Effector memory CD8-positive, alpha-beta T cell (primary cell): ENCODE measurements at regions not wholly inside any gene's neighbourhood (a gene's known extent, or its start where the extent isn't known, plus 50 kb on each side); places are given as distances from the start of the nearest gene placed in this dataset.

Experiments used
- ATAC-seq: fragments of 150-1000 bp; cut with Tn5 transposase; replicated peaks from 2 replicates; pipeline ENCODE4 v1.10.0; 2021; ENCODE audit warnings: mild to moderate bottlenecking, moderate library complexity
- DNase-seq, 3 experiments: peaks; one replicate each; pipeline ENCODE4 v3.0.0; 2021
- H3K27ac Mint-ChIP-seq, 2 donors: one replicate each; pipeline ENCODE4 v1.8.0; 2022; ENCODE audit warnings: mild to moderate bottlenecking in 2 of 2, mixed read lengths in 2 of 2, moderate library complexity in 2 of 2
- H3K27me3 Mint-ChIP-seq, 2 donors: one replicate each; pipeline ENCODE4 v1.8.0; 2022; ENCODE audit warnings: mixed read lengths in 2 of 2
- H3K36me3 Mint-ChIP-seq: one replicate; pipeline ENCODE4 v1.8.0; 2022; ENCODE audit warnings: mild to moderate bottlenecking, moderate library complexity, mixed read lengths; ENCODE audit not compliant: insufficient read depth
- H3K4me1 Mint-ChIP-seq, 2 donors: one replicate each; pipeline ENCODE4 v1.8.0; 2022; ENCODE audit warnings: low read depth in 2 of 2, mixed read lengths in 2 of 2
- H3K4me3 Mint-ChIP-seq, 2 donors: one replicate each; pipeline ENCODE4 v1.8.0; 2022; ENCODE audit warnings: mild to moderate bottlenecking in 2 of 2, mixed read lengths in 2 of 2, moderate library complexity in 2 of 2
- H3K9me3 Mint-ChIP-seq, 2 donors: one replicate each; pipeline ENCODE4 v1.8.0; 2022; ENCODE audit warnings: mixed read lengths in 2 of 2

DNA sequence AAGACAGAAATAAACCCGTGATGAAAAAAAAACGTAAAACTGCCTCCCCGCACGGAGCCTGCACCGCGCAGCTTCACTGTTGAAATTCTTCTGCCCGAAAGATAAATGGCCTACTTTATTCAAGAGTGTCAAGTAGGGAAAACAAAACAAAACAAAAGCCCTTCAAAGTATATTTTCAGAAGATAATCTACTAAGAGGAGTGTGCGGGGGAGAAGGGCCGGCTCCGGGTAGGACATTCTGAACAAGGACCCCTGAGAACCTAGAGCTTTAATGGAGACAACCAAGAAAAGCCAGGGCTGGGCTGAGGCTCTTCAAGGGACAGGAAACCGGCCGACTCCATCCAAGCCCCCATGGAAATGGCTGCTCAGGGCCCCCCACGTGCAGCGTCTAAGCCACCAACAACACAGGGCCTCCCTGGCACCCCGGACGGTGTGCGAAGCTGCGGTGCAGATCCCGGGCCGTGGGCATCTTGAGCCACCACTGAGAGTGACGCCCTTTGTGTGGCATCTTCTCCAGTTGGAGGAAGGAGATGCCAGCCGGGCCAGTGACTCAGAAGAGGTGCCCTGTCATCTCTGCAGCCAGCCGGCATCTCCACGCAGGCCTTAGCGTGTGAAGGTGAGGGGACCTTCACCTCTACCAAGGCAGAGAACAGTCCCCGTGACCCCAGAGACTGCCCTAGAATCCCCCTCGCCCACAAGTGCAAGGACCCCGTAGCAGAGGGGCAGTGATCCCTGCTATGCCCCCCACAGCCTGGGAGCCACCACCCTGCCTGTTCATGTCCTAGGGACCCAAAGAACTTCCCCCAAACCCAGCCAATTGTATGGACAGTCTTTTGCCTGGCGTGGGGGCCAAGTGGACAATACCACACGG lies 250.8 kb downstream of the C16orf95 start:
- no peaks in the 10 kb centered on the region for H3K9me3 Mint-ChIP-seq
- H3K4me1 Mint-ChIP-seq, result no peaks in the 10 kb centered on the region
- no peak overlapping the region for H3K27ac Mint-ChIP-seq
- no peak for ATAC-seq
- H3K4me3 Mint-ChIP-seq, result no peak overlapping the region
- H3K36me3 Mint-ChIP-seq, result peaks cover 4% of the 10 kb centered on the region
- peaks cover 50 to 86% of the 10 kb centered on the region in 2 donors for H3K27me3 Mint-ChIP-seq
- no peak for DNase-seq

DNA sequence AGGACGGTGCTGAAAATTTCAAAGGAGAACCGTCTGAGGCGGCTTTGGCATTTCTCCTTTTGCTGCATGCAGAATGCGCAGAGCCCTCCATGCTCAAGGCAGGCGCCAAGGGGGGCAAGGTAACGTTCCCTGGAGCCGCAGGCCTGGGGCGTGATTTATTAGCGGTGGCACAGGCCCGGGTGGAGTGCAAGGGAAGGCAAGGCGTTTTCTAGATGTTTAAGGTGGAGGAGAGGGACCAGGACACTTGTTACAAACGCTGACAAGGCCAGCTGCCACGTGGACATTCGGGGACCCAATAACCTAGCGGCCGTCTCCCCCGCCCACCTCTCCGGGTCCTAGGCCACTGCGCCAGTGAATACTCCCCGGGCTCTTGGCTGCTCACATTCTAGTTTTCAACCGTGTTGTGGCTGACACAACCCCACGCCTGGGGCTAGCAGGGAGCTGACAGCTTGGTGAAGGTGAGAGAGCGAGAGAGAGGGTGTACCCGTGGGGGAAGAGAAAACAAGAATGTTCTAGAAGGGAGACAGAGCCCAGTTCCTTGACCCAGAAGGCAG lies 250.1 kb downstream of the C16orf95 start:
- ATAC-seq (no peak), DNase-seq (no peak)
- peaks cover 4% of the 10 kb centered on the region for H3K36me3 Mint-ChIP-seq
- H3K4me3 Mint-ChIP-seq, result no peak overlapping the region
- H3K4me1 Mint-ChIP-seq, result no peaks in the 10 kb centered on the region
- peaks cover 50 to 93% of the 10 kb centered on the region in 2 donors for H3K27me3 Mint-ChIP-seq
- no peak overlapping the region for H3K27ac Mint-ChIP-seq
- no peaks in the 10 kb centered on the region for H3K9me3 Mint-ChIP-seq

DNA sequence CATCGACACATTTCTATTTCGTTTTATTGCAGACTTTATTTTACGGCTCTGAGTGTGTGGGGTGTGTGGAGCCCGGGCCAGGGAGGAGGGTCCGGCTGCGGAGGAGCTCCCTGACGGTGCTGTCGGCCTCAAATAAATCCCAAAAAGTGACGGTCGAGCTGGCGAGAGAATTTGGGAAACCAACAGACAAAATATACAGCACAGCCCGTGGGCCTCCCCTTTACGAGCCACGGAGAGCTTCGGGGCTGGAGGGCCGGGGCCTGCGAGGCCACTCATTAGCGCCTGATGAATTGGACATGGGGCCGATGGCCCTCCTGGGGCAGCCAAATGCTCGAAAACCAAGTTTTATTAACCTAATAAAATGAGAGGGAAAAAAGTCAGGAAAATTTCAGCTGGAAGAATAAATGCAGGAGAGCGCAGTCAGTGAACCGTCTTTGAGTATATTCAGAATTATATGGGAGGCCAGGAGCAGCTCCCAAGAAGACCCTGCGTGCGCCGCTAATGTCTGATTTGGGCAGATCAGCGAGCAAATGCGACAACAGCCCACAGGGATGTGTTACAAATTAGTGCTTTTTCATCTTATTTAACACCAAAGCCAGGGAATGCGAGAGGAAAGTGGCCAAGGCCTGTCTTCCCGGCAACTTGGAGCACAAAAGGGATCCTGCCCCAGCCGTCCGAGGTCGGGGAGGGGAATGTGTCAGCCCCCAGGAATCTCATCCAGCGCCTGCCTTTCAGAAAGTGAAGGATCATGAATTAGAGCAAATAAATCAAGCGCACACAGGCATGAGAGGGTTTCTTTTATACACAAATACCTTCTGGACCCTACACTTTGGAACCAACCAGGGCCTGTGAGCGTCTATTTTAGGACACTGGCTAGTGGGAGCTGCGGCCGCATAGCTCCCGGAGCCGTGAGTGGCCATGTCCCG lies 249.1 kb downstream of the C16orf95 start:
- Mint-ChIP-seq H3K27me3 (peaks cover 44 to 84% of the 10 kb centered on the region in 2 donors), H3K4me1 (no peaks in the 10 kb centered on the region), H3K9me3 (no peaks in the 10 kb centered on the region), H3K27ac (no peak overlapping the region), H3K4me3 (no peak overlapping the region), H3K36me3 (peaks cover 4% of the 10 kb centered on the region)
- no peak for DNase-seq
- ATAC-seq, result no peak

DNA sequence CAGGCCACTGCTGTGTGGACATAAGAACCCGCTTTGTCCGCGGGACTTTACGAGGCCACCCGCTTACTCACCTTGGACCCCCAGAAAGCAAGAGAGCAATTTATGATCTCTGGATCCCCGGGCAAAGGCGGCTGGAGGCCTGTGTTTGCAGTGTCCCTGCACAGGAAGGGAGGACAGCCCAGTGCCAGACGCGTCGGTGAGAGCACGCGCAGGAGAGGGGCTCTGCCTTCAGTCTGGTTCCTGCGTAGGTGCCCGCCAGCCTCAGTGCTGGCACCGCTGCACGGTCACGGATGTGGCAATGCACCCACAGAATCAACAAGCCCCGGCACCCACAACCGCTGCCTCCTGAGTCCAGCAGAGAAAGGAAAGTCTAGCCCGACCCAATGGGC lies 248.4 kb downstream of the C16orf95 start:
- Mint-ChIP-seq H3K27me3 (peaks cover 41 to 78% of the 10 kb centered on the region in 2 donors), H3K36me3 (peaks cover 4% of the 10 kb centered on the region), H3K9me3 (no peaks in the 10 kb centered on the region), H3K4me3 (no peak overlapping the region), H3K27ac (no peak overlapping the region), H3K4me1 (no peaks in the 10 kb centered on the region)
- ATAC-seq, result no peak
- no peak for DNase-seq

DNA sequence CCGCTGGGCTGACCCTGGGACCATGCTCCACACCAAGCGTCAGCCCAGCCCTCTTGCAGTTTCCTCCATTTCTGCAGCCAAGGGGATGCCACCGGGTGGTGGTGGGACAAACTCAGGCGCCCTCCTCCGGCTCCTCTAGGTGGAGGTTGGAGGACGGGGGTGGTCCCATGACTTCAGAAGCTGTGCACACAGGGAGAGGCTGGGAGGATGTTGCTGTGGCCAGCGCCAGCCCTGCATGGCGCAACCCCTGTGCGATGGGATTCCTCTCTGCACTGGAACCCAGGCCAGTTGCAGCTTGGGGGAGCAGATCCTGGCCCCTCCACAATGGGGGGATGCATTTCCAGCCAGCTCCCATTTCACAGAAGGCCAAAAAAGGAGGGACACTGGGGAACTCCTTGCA lies 246.5 kb downstream of the C16orf95 start:
- H3K4me3 Mint-ChIP-seq, result no peak overlapping the region
- H3K4me1 Mint-ChIP-seq, result no peaks in the 10 kb centered on the region
- H3K27ac Mint-ChIP-seq, result no peak overlapping the region
- ATAC-seq (no peak), DNase-seq (no peak)
- no peaks in the 10 kb centered on the region for H3K36me3 Mint-ChIP-seq
- H3K9me3 Mint-ChIP-seq, result no peaks in the 10 kb centered on the region
- peaks cover 26 to 70% of the 10 kb centered on the region in 2 donors for H3K27me3 Mint-ChIP-seq

DNA sequence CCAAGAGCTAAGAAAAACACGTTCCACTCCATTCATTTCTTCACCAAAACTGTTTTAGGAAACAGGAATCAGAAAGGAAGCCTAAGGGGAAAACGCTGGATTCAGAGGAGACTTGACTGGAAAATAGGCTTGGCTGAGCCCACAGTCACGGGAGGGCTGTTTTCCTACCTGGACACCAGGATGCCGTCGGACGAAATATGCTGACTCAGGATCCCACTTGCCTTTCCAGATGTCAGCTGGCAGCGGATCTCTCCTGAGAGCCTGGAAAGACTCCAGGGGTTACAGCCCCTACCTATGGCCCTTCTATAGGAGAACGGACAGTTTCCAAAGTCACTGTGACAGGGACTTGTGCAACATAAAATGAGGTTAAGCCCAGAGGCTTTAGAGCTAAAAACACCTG lies 245.1 kb downstream of the C16orf95 start:
- H3K4me3 Mint-ChIP-seq, result no peak overlapping the region
- H3K4me1 Mint-ChIP-seq, result no peaks in the 10 kb centered on the region
- no peaks in the 10 kb centered on the region for H3K36me3 Mint-ChIP-seq
- no peak overlapping the region for H3K27ac Mint-ChIP-seq
- ATAC-seq (no peak), DNase-seq (no peak)
- H3K9me3 Mint-ChIP-seq, result no peaks in the 10 kb centered on the region
- H3K27me3 Mint-ChIP-seq, result peaks cover 32 to 65% of the 10 kb centered on the region in 2 donors

DNA sequence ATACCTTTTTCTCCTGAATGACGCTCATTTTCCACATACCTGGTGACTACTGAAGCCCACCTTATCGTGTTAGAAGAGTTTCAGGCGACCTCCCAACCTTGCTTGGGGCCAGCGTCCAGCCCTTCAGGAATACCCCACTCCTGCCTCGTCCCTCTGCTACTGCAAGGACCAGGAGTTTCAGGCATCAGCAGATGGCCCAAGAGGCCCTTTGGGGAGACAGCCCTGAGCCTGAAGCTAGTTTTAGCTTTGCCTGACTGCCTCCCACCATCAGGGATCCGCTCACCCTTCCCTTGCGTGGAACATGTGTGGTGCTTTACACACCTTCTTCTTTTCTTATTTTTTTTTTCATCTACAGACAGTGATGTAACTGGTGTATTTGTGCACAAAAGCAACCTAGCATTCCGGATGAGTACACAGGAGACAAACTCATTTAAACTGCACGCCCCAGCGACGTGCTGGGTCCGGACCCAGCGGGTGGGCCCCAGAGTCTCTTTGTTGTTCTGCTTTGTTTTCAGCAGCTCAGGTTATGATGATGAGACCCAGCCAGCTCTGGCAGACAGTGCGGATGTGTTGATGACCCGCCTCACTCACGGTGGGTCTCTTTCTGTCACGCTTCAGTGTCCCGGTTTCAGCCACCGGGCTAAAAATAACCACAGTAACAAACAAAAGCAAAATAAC lies 242.4 kb downstream of the C16orf95 start:
- no peak for DNase-seq
- ATAC-seq, result no peak
- no peak overlapping the region for H3K27ac Mint-ChIP-seq

DNA sequence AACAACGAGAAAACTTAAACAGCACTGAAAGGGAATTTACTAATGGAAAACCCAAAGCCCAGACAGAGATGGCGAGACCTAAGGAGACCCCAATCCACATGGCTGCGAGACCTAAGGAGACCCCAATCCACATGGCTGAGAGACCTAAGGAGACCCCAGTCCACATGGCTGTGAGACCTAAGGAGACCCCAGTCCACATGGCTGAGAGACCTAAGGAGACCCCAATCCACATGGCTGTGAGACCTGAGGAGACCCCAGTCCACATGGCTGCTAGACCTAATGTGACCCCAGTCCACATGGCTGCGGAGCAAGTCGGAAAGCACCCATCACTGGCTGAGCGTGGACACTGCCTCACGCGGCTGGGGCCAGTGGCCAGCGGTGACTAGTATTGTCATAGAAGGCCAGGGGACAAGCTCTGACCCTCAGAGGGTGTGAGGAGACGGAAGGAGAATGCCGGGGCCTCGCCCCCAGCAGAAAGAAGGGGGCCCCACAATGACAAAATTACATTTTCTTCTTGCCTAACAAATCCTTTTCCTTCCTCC lies 241.8 kb downstream of the C16orf95 start:
- ATAC-seq, result no peak
- no peak for DNase-seq
- H3K4me3 Mint-ChIP-seq, result no peak overlapping the region
- H3K4me1 Mint-ChIP-seq, result no peaks in the 10 kb centered on the region
- H3K9me3 Mint-ChIP-seq, result peaks cover 0 to 4% of the 10 kb centered on the region in 2 donors
- no peaks in the 10 kb centered on the region for H3K36me3 Mint-ChIP-seq
- H3K27ac Mint-ChIP-seq, result no peak overlapping the region
- H3K27me3 Mint-ChIP-seq, result peaks cover 21 to 41% of the 10 kb centered on the region in 2 donors

More for the DNA sequence above, 242.4 kb downstream of the C16orf95 start:
- no peak overlapping the region for H3K4me3 Mint-ChIP-seq
- peaks cover 26 to 47% of the 10 kb centered on the region in 2 donors for H3K27me3 Mint-ChIP-seq
- H3K36me3 Mint-ChIP-seq, result no peaks in the 10 kb centered on the region
- H3K9me3 Mint-ChIP-seq, result peaks cover 0 to 2% of the 10 kb centered on the region in 2 donors
- no peaks in the 10 kb centered on the region for H3K4me1 Mint-ChIP-seq

DNA sequence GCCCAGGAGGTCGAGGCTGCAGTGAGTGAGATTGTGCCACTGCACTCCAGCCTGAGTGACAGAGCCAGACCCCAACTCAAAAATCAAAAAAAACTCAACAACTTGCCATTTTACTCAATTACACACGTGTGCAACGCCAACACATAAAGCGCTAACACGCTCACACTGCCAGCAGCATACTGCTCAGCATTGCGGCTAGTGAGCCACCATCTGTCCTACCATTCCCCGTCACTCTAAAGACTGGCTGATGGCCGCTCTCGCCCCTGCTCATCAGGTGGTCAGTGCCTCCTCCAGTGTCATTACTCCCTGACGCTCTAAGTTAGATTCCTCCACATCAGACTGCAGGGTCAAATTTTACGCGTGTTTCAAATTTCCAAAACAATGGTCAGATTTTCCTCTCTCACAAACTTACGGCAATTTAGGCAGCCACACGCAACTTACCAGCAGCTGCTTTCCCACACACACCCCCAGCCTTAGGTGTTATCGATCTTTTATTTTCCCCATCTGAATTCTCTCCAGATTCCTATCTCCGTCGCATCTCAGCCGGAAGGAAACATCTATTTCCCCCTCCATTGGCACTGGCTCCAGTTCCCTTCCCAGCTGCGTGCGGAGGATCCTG lies 240.8 kb downstream of the C16orf95 start:
- no peak for DNase-seq
- no peaks in the 10 kb centered on the region for H3K36me3 Mint-ChIP-seq
- H3K27ac Mint-ChIP-seq, result no peak overlapping the region
- peaks cover 19 to 31% of the 10 kb centered on the region in 2 donors for H3K27me3 Mint-ChIP-seq
- H3K4me1 Mint-ChIP-seq, result no peaks in the 10 kb centered on the region
- no peak for ATAC-seq
- H3K4me3 Mint-ChIP-seq, result no peak overlapping the region
- peaks cover 7 to 8% of the 10 kb centered on the region in 2 donors for H3K9me3 Mint-ChIP-seq

DNA sequence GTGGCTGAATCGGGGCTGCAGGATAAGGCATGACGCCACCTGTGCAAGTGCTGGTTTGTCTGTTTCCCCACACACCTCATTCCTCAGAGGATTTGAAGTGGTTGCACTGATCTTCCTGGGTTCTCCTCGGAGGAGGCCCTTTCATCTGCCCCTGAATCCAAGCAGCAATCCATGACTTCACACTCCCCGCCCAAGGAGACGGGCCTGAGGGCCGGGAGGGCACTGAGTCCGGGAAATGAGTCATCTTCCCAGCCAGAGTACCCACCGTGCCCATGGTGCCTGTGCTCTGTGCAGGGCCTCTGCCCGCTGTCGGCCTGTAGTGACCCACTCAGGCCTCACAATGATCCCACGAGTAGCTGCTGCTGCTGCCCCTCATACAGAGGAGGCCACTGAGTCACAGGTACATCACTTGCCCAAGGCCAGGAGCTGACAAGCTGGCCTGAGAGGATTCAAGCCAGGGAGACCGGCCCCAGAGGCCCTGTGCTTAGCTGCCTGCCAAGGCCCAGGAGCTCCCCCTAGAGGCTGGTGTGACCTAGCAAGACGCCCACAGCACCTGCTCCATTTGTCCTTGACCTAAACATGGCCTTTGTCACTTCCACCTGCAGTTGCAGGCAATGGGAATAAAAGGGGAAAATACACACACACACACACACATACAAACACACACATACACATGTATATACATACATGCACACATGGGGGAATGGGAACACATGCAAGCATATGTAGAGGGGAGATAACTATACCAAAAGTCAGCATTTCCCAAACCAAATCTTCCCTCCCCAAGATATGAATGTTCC lies 240.0 kb downstream of the C16orf95 start:
- Mint-ChIP-seq H3K4me3 (no peak overlapping the region), H3K36me3 (no peaks in the 10 kb centered on the region), H3K4me1 (no peaks in the 10 kb centered on the region), H3K9me3 (peaks cover 7 to 9% of the 10 kb centered on the region in 2 donors), H3K27ac (no peak overlapping the region), H3K27me3 (peaks cover 19 to 25% of the 10 kb centered on the region in 2 donors)
- peak in 1 of 3 experiments; percentile 8 for DNase-seq
- no peak for ATAC-seq

DNA sequence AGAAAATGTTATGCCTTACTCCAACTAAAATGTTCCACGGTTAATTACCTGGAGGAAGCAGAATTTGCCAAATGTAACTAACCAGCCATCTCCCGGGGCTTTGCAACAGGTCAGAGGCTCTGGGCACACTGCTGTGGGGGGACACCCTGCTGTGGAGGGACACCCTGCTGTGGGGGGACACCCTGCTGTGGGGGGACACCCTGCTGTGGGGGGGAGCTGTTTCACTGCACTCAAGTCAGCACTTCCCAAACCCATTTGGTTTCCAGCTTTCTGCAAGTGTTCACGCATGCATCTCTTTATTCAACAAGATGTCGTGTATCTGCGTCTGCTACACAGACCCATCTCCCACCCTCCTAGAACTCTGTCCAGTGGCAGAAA lies 239.5 kb downstream of the C16orf95 start:
- H3K4me3 Mint-ChIP-seq, result no peak overlapping the region
- peaks cover 19 to 25% of the 10 kb centered on the region in 2 donors for H3K27me3 Mint-ChIP-seq
- ATAC-seq, result no peak
- H3K9me3 Mint-ChIP-seq, result peaks cover 7 to 9% of the 10 kb centered on the region in 2 donors
- no peaks in the 10 kb centered on the region for H3K36me3 Mint-ChIP-seq
- DNase-seq, result no peak
- H3K27ac Mint-ChIP-seq, result no peak overlapping the region
- no peaks in the 10 kb centered on the region for H3K4me1 Mint-ChIP-seq
